GM12873 (cell line): ENCODE measurements at regions not wholly inside any gene's neighbourhood (a gene's known extent, or its start where the extent isn't known, plus 50 kb on each side); places are given as distances from the start of the nearest gene placed in this dataset.

ENCODE experiments used
- TF ChIP-seq, protein P1 (sequence below): IDR thresholded peaks from 2 replicates; pipeline ENCODE4 v1.5.1; 2012; ENCODE audit warnings: low read depth, mild to moderate bottlenecking, moderate library complexity, low read length, control low read depth; ENCODE audit not compliant: insufficient read depth; ENCODE audit errors: missing control alignments

- TF ChIP-seq, protein P1, sequence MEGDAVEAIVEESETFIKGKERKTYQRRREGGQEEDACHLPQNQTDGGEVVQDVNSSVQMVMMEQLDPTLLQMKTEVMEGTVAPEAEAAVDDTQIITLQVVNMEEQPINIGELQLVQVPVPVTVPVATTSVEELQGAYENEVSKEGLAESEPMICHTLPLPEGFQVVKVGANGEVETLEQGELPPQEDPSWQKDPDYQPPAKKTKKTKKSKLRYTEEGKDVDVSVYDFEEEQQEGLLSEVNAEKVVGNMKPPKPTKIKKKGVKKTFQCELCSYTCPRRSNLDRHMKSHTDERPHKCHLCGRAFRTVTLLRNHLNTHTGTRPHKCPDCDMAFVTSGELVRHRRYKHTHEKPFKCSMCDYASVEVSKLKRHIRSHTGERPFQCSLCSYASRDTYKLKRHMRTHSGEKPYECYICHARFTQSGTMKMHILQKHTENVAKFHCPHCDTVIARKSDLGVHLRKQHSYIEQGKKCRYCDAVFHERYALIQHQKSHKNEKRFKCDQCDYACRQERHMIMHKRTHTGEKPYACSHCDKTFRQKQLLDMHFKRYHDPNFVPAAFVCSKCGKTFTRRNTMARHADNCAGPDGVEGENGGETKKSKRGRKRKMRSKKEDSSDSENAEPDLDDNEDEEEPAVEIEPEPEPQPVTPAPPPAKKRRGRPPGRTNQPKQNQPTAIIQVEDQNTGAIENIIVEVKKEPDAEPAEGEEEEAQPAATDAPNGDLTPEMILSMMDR = no peak
These were observed 286.2 kb upstream of the REG3G start for GRCh38 chr2:78739282-78739681.

GRCh38 chr2:78749638-78750037 is 275.9 kb upstream of the REG3G start:
- TF ChIP-seq, protein P1 = no peak

- TF ChIP-seq, protein P1 = no peak
These were observed 275.3 kb upstream of the REG3G start for GRCh38 chr2:78750219-78750618.

- TF ChIP-seq, protein P1 = no peak
These were observed 270.6 kb upstream of the REG3G start for GRCh38 chr2:78754930-78755329.

DNA sequence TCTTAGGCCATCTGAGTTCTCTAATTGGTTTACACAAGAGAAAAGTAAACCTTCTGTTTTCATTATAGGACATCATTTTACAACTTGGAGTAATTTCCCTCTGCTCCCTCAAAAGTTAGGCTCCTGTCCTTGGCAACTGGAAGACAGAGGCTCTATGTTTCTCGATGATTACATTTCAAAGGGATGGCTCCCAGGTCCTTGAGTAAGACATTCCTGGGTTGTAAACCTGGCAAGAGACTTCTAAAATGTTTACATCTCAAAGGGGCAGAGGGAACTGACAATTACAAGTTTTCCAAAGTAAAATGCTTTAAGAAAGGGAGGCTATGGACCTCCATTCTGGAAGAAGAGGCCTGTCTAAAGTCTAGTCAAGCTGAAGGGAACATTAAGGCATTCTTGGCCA is 268.3 kb upstream of the REG3G start:
- TF ChIP-seq, protein P1 = no peak

GRCh38 chr2:78757640-78758039 is 267.9 kb upstream of the REG3G start:
- TF ChIP-seq, protein P1 = no peak

DNA sequence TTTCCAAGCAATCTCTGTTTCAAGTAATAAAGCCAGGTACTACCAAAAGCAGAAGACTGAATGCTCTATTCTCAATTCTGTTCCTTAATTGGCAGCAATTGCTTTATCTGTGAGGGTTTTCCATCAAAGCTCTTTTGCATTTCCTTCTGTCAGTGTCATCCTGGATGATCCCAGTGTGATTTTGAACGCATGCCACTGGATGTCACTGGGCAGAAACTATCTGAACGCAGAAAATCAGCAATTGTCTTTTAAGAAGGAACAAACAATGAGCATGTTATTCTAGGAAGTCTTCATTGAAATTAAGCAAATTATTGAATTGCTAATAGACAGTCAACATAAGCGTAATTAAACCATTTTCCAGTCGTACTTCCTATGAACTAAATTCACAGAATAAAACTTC is 259.0 kb upstream of the REG3G start:
- TF ChIP-seq, protein P1 = no peak

- TF ChIP-seq, protein P1 = no peak
These were observed 257.5 kb upstream of the REG3G start for GRCh38 chr2:78768016-78768415.
